DMS79 treated with DMSO at 0.1 percent for 48 hours (cell line): ENCODE measurements at regions not wholly inside any gene's neighbourhood (a gene's known extent, or its start where the extent isn't known, plus 50 kb on each side); places are given as distances from the start of the nearest gene placed in this dataset.
"Not testable (repeated sequence)": the region's sequence is repeated elsewhere in the genome, so short reads cannot be mapped to it uniquely, and the experiment has no call there.

ENCODE experiments used
- DNase-seq: peaks from one replicate; lab custom pipeline; 2025; lab: John Stamatoyannopoulos, UW

DNA sequence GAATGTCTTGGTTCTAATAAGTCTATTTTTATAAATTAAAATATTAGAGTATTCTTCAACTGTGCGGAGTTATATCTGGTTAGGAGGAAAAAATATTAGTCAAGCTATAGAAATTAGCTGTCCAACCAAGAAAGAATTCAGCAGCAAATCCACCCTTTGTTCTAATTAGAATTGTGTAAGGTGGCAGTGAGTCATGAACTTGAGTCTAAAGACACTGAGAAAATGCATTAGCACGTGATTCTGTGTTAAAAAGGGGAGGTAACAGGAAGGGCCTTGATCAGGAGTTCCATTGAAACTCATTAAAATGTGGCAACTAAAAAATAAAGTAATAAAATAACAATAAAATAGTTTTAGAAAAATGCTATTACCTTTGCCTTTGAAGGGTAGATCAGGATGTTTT, 398.2 kb upstream of the RGS18 start:
- no peak for DNase-seq

DNA sequence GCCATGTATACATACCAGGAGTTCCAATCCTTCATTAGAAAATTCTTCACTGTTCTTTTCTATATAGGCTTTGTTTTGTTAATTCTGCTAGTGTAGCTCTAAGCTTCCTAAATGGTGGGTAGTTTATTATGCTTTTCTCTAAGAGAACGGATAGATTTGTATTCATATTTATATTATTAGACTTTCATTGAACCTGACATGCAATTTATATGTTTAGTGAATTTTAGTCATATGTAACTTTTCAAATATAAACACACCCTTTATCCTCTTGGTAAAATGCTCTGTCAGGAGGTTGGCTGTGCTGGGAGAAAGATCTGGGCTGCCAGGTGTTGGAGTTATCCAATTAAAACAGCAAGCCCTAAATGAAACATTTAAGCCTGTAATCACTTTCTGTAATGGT, 369.7 kb upstream of the RGS18 start:
- no peak for DNase-seq

DNA sequence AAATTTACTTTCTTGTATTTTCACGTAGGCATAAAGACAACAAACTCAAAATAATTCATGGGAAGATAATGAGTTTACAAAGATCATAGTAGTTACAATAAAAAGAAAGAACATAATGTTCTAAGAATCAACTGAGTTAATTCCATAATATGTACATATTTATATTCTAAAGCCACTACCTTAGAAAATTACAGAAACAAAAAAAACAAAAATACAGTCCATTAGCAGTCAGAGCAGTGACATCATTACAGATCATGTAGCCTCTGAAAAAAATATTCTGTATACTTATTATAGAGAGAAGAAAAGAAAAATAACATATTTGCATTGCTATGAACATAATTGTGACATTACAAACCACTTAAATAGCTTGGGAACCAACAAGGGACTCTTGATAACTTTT, 360.1 kb upstream of the RGS18 start:
- DNase-seq = no peak

DNA sequence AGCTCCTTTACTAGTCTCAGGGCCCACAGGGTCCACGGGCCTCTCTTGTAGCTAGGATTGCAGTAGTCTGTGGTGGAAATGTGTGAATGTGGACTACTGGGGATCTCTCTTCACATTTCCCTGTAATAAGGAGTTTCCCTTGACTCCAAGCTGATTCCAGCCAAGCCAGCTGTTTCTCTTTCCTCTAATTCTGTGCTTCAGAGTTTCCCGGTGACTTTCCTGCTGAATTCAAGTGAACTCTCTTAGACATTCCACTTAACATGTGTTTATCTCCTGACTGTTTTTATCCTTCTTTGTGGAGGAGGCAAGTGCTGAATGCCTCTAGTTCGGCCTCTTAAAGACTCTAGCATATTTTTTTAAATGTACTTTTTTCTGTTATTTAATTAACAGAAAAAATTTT, 354.0 kb upstream of the RGS18 start:
- no peak for DNase-seq

DNA sequence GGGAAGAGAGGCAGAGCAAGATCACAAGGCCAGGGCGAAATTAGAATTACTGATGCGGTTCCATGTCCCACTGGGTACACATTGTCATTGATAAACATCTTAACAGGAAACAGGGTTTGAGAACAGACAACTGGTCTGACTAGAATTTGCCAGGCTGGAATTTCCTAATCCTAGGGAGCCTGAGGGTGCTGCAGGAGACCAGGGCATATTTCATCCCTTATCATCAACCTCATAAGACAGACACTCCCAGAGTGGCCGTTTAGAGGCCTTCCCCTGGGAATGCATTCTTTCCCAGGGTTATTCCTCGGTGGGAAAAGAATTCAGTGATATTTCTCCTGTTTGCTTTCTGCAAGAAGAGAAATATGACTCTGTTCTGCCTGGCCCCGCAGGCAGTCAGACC, 344.7 kb upstream of the RGS18 start:
- DNase-seq = not testable (repeated sequence)

DNA sequence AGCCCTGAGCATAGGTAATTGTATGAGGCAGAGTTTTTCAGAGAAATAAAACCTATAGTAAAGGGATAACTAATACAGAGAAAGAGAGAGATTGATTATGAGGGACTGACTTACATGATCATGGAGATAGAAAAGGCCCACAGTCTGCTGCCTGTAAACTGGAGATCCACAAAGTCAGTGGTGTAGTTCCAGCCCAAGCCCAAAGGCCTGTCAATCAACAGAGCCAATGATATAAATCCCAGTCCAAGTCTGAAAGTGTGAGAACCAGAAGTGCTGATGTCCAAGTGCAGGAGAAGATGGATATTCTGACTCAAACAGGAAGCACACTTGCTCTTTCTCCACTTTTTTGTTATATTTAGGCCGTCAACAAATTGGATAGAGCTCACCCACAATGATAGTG, 340.1 kb upstream of the RGS18 start:
- DNase-seq = no peak

DNA sequence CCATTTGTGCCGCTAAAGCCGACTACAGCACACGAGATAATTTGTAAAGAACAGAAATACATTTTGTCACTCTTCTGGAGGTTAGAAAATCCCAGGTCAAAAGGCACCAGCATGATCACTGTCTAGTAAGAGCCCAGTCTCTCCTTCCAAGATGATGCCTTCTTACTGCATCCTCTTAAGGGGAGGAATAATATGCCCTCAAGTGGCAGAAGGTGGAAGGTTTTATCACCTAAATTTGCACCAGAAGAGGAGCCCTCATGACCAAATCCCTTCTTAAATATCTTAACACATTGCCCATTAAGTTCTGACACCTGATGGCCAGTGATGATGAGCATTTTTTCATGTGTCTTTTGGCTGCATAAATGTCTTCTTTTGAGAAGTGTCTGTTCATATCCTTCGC, 326.7 kb upstream of the RGS18 start:
- no peak for DNase-seq

DNA sequence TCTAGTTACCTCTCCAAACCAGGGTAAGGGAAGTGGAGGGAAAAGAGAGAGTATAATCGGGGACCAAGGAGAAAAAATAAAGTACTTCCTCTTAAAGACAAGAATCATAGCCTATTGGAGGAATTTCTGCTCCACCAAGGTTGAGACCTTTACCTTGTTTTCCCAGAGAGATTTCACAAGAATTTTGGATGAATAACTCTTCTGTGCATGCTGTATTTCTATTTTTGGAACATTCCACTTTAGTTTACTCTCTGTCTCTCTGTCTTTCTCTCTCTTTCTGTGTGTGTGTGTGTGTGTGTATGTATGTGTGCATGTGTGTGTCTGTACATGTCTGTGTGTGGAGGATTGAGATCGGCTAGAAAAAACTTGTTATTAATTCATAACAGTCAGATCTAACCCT, 318.4 kb upstream of the RGS18 start:
- DNase-seq = no peak

DNA sequence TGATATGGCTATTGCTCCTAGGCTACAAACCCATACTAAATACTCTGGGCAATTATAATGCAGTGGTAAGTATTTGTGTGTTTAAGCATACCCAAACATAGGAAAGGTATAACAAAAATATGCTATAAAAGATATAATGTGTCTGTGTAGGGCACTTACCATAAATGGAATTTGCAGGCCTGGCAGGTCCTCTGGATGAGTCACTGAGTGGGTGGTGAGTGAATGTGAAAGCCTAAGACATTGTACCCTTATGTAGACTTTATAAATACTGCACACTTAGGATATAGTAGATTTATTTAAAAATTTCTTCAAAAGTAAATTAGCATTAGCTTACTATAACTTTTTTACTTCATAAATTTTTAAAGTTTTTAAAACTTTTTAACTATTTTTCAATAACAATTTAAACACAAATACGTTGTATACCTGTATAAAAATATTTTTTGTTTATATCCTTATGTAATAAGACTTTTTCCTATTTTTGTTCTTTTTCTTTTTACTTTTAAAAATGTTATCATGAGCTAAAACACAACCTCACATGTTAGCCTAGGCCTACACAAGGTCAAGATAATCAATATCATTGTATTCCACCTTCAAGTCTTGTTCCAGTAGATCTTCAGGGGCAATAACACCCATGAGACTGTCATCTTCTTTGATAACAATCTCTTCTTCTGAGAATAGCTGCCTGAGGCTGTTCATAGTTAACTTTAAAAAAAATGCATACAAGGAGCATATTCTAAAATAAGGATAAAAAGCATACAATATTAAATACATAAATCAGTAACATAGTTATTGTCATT, 306.3 kb upstream of the RGS18 start:
- DNase-seq = no peak

DNA sequence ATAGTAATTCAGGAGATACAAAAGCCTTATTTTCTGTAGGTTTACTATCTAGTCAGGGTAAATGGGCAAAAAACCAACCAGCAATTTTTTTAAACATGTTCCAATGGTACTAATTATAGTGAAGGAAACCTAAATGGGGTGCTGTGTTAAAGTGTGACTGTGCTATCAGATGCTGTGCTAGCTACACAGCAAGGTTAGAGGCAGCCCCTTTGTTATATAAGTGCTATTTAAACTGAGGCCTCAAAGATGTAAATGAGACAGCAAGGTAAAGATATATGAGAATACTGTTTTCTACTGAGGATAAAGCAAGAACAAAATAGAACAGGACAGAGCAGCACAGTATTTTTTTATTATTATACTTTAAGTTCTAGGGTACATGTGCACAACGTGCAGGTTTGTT, 305.4 kb upstream of the RGS18 start:
- no peak for DNase-seq

DNA sequence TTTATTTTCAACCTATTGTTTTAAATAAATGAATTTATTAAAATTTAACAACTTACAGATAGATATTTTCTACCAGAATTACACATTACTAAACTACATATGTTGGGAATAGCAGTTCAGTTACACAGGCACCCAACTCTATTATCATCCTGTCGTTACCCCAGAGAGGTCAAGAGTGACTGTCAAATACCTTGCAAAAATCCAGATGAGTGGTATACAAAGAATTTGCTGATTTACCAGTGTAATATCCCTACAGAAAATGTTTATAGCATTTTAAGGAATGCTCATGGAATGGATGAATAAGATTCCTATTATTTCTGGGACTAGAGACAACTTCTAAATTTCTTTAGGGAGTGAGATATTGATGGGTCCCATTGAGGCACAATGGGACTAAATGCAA, 300.7 kb upstream of the RGS18 start:
- no peak for DNase-seq

DNA sequence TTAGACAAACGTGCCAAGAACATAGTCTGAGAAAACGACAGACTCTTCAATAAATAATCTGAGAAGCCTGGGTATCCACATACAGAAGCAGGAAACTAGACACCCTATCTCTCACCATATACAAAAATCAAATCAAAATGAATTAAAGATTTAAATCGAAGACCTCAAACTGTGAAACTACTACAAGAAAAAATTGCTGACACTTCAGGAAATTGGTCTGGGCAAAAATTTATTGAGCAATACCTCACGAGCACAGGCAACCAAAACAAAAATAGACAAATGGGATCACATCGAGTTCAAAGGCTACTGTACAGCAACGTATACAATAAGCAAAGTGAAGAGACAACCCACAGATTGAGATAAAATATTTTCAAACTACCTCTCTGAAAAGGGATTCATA, 292.8 kb upstream of the RGS18 start:
- no peak for DNase-seq

DNA sequence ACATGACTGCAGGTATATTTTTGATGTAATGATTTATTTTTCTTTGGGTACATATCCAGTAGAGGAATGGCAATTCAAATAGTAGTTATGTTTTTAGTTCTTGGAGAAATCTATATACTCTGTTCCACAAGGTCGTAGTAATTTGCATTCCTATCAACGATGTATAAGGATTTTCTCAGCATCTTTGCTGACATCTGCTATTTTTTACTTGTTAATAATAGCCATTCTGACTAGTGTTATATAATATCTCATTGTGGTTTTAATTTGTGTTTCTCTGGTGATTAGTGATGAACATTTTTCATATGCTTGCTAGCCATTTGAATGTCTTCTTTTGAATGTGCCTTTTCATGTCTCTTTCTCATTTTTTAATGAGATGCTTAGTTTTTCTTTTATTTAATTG, 292.1 kb upstream of the RGS18 start:
- no peak for DNase-seq

DNA sequence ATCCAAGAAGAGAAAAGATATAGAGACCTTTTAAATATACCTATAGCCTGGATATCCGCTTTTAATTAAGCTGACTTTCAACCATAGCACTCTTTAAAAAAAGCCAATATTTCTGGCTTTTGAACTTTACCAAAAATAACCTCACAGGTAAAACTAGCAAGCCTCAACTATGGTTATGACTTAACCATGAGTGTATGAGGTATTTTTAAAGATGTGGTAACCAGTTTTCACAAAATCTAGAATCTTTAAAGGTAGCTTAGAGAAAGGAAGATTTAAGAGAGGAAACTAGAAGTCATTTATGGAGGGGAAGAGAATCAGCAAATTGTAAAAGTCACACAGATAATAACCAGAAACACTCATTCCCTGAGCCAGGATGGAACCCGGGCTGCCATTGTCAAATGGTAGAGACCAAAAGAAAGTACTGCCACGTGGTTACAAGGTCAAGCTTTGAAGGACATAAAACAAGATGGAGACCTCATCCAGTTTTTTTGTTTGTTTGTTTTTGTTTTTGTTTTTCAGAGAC, 288.4 kb upstream of the RGS18 start:
- no peak for DNase-seq

DNA sequence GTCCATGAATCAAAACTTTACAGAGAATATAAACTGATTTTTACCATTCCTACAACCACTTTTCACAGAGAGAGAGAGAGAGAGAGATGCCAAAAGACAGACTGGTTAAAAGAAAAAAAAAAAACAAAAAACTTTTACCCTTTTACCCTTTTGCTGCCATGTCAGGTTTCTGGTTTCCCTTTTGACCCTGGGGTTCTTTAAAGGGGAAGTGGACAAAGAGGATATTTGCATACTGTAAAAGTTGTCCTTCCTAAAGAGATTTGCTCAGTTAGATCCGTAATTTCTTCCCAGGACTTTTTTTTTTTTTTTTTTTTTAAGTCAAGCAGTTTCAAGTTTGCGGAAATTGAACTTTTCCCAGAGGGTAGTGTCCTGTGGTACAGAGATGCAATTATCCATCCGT, 287.8 kb upstream of the RGS18 start:
- no peak for DNase-seq

DNA sequence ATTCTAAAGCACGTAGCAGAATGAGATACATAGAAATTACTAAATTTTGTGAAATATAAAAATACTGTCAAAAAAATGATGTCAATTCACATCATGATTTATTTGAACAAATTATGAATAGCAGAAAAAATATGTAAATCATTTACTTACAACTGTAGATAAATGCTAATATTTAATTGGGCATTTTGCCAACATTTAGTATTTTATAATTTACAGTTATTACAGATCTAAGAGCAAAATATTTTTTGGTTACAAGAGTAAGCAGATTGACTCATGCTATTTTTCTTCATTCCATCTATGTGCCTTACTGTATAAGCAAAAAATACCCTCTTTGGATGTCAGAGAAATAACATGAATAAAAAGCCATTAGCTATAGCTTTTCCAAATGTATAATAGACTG, 282.3 kb upstream of the RGS18 start:
- no peak for DNase-seq

DNA sequence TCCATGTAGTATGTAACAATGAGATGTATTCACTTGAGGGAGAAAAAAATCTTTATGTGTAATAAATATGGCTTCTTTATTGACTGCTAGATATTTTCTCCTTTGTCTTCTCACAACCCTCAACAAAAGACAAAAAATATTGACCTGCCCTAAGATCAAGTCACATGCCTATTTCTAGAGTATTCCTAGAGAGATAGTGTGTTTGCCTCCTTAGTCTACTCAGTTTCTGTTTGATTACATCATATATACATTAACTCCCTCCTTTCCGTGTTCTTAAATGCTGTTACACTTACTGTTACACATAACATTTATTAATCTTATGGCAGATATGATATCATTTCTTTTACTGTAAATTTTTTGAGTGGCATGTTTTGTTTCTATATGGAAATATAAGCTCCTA, 281.6 kb upstream of the RGS18 start:
- DNase-seq = no peak

DNA sequence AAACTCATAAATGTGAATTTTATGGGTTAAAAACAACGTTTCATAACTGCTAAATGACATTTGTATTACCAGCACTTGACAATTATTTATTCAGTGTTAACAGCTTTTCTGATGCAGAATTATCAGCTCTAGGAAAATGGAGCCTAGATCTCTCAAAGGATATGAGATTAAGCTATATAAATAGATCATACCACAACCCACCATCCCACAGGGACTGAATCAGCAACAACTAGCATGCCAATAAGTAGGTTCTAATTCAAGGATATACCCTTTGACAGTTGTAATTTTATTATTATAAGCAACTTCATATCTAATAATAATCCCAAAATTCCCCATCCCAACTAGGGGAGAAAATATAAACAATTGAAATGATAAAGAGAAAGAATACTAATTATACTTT, 275.4 kb upstream of the RGS18 start:
- no peak for DNase-seq

DNA sequence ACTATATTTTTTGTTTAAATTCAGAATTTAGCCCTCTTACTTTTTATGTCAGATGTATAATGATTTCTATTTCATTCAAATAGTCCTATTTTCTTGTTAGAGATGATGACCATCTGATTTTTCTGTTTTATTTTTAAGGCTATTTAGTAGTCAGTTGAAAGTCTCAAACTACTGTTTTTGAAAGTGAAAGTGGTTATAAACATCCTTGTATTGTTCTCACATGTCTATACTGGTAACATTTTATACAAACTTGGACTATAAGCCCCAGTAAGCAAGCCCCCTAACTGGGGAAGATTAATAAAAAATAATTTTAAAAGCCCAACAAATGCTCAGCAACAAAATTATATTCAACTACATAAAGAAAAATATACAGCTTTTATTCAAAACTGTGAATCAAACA, 271.3 kb upstream of the RGS18 start:
- DNase-seq = no peak

DNA sequence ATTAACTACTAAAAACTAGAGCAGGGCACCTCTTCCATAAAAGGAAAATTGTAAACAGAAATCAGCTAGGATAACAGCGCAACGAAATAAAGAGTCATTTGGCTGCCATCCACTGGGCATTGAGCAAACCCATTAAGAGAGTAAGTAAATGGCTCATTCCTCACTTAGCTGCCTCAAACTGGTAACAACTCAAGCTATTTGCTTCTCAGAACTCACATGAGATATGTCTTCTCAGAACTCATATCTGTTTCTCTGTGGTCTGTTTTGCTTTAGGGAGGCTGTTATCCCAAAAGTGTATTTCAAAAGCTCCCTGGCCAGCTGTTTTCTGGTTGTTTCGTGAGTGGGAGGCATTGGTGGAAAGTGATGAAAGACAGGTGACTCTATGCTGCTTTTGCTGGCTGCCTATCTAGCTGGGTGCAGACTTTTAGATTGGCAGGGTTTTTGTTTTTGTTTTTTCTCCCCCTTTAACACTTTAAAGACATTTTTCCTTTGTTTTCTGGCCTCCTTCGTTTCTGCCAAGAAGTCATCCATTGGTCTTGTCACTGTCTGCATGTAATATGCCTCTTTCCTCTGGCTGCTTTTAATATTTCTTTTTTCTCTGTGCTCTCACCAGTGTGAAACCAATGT, 269.2 kb upstream of the RGS18 start:
- DNase-seq = no peak

DNA sequence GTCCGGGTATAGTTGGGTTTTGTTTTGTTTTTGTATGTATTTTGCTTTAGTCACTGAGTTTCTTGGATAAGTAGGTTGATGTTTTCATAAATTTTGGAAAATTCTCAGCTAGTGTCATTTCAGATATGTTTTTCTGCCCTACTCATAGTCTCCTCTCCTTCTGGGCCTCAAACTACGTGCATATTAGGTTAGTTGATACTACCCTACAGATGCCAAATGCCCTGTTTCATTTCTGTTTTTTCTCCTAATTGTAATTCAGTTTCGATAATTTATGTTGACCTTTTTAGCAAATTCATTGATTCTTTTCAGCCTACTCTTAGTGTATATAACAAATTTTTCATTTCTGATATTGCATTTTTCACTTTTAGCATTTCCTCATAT, 268.6 kb upstream of the RGS18 start:
- no peak for DNase-seq

DNA sequence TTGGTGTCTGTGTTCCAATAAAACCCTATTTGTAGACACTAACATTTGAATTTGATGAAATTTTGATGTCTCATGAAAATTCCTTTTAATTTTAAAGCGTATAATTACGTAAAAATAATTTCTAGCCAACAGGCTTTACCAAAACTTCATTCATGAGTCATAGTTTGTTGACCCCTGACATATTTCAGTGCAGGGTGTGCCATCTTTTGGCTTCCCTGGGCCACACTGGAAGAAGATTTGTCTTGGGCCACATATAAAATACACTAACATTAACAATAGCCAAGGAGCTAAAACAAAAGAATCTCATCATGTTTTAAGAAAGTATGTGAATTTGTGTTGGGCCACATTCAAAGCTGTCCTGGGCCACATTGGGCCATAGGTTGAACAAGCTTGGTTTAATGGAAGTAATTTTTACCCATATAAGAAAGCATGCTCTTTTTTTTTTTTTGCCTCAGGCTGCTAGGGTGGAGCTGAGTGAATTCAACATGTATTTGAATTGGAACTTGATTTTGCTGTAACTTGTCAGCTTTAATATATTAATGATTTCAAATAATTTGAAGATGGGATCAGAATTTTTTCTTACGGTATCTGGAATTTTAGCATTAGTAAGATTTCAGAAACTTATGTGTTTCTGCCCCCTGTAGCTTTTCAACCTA, 267.7 kb upstream of the RGS18 start:
- no peak for DNase-seq

DNA sequence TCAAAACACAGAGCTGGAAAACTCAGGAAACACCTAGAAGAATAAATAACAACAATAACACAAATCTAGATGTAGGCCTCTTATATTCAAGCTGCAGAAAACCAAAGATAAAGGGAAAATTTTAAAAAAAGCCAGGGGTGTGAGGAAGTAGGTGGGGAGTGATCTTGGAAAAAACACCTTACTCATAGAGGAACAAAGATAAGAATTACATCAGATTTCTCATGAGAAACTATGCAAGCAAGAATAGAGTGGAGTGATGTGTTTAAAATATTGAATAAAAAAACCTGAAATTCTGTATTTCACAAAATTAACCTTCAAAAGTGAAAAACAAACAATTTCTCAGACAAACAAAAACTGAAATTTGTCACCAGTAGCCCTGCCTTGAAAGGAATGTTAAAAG, 265.5 kb upstream of the RGS18 start:
- no peak for DNase-seq
